SK-N-MC (cell line): ENCODE measurements at regions not wholly inside any gene's neighbourhood (a gene's known extent, or its start where the extent isn't known, plus 50 kb on each side); places are given as distances from the start of the nearest gene placed in this dataset.
"Not testable (repeated sequence)": the region's sequence is repeated elsewhere in the genome, so short reads cannot be mapped to it uniquely, and the experiment has no call there.

ENCODE experiments used
- DNase-seq: peaks from one replicate; pipeline ENCODE4 v3.0.0-alpha.2; 2011; ENCODE audit warnings: low read depth, low spot score
- H3K27ac ChIP-seq: fragments of 200-600 bp; sonication (generic); 2 replicates; pipeline ENCODE4 v1.5.1; 2016; ENCODE audit warnings: mixed run types
- H3K36me3 ChIP-seq: fragments of 200-600 bp; sonication (generic); 2 replicates; pipeline ENCODE4 v1.6.1; 2017; ENCODE audit warnings: antibody characterized with exemption, low read length, mixed read lengths; ENCODE audit not compliant: insufficient read depth
- H3K4me3 ChIP-seq: fragments of 200-600 bp; sonication (generic); 2 replicates; pipeline ENCODE4 v1.5.1; 2016
- H3K9ac ChIP-seq: fragments of 200-600 bp; sonication (generic); 2 replicates; pipeline ENCODE4 v1.8.0; 2017; ENCODE audit warnings: mixed run types, mixed read lengths; ENCODE audit not compliant: insufficient read length
- H3K9me3 ChIP-seq: fragments of 200-600 bp; sonication (generic); 2 replicates; pipeline ENCODE4 v1.6.1; 2017; ENCODE audit warnings: low read depth, mild to moderate bottlenecking, antibody characterized with exemption, low read length, moderate library complexity, mixed read lengths
- EZH2 ChIP-seq: fragments of 200-600 bp; sonication (generic); IDR thresholded peaks from one replicate; pipeline ENCODE4 v1.6.1; 2017; ENCODE audit warnings: antibody characterized with exemption
- FOXP2 ChIP-seq: optimal IDR thresholded peaks from 2 replicates; pipeline ENCODE3; 2011; ENCODE audit warnings: mild to moderate bottlenecking, moderate library complexity; ENCODE audit not compliant: insufficient read depth; ENCODE audit errors: extremely low read length, control extremely low read depth
- POLR2AphosphoS5 ChIP-seq: IDR thresholded peaks from 2 replicates; pipeline ENCODE4 v1.6.1; 2012; ENCODE audit warnings: mild to moderate bottlenecking, low read depth, low read length, borderline replicate concordance

DNA sequence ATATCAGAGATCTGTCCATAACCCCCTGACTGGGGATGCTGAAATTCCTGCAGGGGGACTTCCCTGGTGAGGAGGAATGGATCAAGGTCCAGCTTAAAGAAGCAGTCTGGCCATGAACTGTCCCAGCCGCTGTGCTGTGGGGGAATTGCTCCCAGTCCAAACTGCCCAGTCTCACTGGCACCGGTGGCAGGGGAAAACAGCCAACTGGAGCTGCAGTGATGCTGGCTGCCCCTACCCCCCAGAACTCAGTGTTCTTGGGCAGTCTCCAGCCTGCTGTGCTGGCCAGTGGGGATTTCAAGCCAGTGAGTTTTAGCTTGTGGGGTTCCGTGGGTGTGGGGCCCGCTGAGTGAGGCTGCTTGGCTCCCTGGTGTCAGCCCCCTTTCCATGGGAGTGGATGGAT is 306.5 kb upstream of the RPS23 start:
- TF ChIP-seq FOXP2 (no peak), EZH2 (no peak), POLR2AphosphoS5 (no peak)
- no peaks in the 10 kb centered on the region for H3K9me3 ChIP-seq
- H3K9ac ChIP-seq: no peak overlapping the region
- H3K4me3 ChIP-seq: no peak overlapping the region
- no peak overlapping the region for H3K27ac ChIP-seq
- DNase-seq: no peak
- H3K36me3 ChIP-seq: no peaks in the 10 kb centered on the region

DNA sequence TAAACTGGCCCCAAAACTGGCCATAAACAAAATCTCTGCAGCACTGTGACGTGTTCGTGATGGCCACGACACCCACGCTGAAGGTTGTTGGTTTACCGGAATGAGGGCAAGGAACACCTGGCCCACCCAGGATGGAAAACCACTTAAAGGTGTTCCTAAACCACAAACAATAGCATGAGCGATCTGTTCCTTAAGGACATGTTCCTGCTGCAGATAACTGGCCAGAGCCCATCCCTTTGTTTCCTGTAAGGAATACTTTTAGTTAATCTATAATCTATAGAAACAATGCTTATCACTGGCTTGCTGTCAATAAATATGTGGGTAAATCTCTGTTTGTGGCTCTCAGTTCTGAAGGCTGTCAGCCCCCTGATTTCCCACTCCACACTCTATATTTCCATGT is 305.2 kb upstream of the RPS23 start:
- H3K9me3 ChIP-seq, DNase-seq, H3K36me3 ChIP-seq: not testable (repeated sequence)

DNA sequence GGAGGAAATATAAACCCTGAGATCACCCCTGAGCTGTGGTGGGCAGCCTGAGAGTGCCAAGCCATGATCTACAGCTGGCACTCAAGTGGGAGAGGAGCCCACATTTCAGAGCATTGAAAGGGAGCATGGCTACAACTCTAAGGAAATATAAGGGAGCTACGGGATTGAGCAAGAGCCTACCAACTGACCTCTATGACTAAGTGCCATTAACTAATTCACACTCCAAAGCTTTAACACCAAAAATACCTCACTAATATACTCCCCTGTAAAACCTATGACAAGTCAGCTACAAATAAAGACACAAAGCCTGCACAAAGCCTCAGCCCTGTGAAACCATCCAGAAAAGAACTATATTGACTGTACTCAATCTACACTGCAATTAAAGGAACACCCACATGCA is 286.8 kb upstream of the RPS23 start:
- no peak overlapping the region for H3K9ac ChIP-seq
- H3K9me3 ChIP-seq: no peaks in the 10 kb centered on the region
- no peak for TF ChIP-seq POLR2AphosphoS5
- no peak for TF ChIP-seq FOXP2
- no peak for TF ChIP-seq EZH2
- DNase-seq: no peak
- H3K36me3 ChIP-seq: no peaks in the 10 kb centered on the region
- H3K4me3 ChIP-seq: no peak overlapping the region
- H3K27ac ChIP-seq: no peak overlapping the region

More for the DNA sequence above, 305.2 kb upstream of the RPS23 start:
- not testable (repeated sequence) for H3K4me3 ChIP-seq, H3K9ac ChIP-seq, H3K27ac ChIP-seq

GRCh38 chr5:82563745-82564144 is 285.6 kb upstream of the RPS23 start:
- Histone ChIP-seq H3K9ac (no peak overlapping the region), H3K36me3 (no peaks in the 10 kb centered on the region), H3K4me3 (no peak overlapping the region), H3K9me3 (no peaks in the 10 kb centered on the region), H3K27ac (no peak overlapping the region)
- TF ChIP-seq FOXP2 (no peak), EZH2 (no peak), POLR2AphosphoS5 (no peak)
- no peak for DNase-seq

DNA sequence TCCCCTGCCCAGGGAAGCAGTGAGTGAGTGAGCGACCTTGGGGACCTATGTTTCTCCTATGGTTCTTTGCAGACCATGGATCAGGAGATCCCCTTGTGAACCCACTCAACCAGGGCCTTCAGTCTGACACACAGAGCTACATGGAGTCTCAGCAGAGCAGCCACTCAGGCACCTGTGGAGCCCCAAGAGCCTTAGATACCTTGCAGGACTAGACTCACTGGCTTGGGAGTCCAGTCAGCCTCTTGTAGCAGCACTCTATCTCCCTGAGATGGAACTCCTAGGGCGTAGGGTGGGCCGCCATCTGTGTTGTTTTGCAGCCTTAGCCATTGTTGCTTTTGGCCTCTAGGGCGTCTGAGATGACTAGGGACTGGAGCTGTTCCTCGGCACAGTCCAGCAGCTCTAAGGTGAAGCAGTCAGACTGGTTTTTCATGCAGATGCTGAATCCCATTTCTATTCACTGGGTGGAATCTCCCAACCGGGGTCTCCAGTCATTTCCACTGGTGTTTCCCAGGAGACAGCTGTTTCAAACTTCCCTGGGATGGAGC is 284.6 kb upstream of the RPS23 start:
- H3K4me3 ChIP-seq: no peak overlapping the region
- no peak overlapping the region for H3K27ac ChIP-seq
- no peaks in the 10 kb centered on the region for H3K36me3 ChIP-seq
- no peak for TF ChIP-seq FOXP2
- DNase-seq: no peak
- H3K9me3 ChIP-seq: no peaks in the 10 kb centered on the region
- no peak overlapping the region for H3K9ac ChIP-seq

DNA sequence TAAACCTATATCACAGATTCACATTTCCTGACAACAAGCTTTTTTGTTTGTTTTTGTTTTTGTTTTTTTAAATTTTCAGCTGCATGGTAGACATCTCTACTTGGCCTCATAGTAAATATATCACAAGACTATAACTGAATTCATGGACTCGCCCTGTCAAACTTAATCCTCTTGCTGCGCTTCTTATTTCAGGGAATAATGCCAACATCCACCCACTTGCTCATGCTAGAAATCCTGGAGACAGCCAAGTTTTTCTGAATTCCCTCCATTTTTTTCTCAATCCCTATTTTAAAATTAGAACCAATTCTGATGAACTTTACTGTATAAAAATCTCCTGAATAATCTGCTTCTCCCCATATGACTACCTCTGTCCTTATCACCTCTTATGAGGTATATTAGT is 283.6 kb upstream of the RPS23 start:
- no peak for DNase-seq
- no peak overlapping the region for H3K4me3 ChIP-seq
- no peaks in the 10 kb centered on the region for H3K9me3 ChIP-seq
- no peaks in the 10 kb centered on the region for H3K36me3 ChIP-seq
- no peak overlapping the region for H3K9ac ChIP-seq
- TF ChIP-seq EZH2 (no peak), POLR2AphosphoS5 (no peak), FOXP2 (no peak)
- H3K27ac ChIP-seq: no peak overlapping the region

DNA sequence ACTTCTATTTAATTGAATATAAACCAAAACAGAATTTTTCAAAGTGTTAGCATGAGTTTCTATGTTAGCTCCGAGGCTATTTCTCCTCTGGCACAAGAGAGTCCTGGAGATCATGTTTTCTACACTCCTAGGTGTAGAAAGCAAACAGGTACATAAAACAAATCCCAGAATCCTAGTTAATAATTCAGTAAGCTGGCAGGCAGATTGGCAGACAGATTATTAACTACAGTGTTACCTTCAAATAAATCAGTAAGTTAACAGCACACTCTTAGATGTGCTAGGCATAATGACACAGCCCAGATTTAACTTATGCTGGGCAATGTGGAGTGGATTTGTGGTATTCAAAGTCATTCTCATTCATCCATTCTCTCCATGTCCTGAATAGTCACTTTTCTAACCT is 282.8 kb upstream of the RPS23 start:
- H3K36me3 ChIP-seq: no peaks in the 10 kb centered on the region
- no peak for TF ChIP-seq EZH2
- TF ChIP-seq POLR2AphosphoS5: no peak
- TF ChIP-seq FOXP2: no peak
- H3K9me3 ChIP-seq: no peaks in the 10 kb centered on the region
- no peak overlapping the region for H3K9ac ChIP-seq
- no peak overlapping the region for H3K4me3 ChIP-seq
- DNase-seq: no peak
- H3K27ac ChIP-seq: no peak overlapping the region

DNA sequence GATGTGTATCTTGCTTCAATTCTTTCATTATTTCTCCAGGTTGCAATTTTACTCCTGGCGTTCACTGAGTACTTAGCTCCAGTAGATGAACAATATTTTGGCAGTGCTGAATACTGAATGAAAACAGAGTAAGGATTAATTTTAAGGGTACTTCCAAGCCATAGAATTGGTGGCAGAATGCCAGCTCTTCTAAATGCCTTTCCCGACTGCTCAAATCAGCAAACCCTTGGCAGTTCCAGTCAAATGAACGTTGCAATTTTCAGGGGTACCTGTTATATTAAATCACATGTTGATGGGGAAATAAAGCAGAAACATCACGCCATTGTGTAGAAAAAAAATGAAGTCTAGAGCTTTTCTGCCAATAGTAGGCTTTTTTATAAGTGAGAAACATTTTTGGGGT is 282.4 kb upstream of the RPS23 start:
- Histone ChIP-seq H3K36me3 (no peaks in the 10 kb centered on the region), H3K4me3 (no peak overlapping the region)

GRCh38 chr5:82551840-82552385 is 273.8 kb upstream of the RPS23 start:
- H3K9me3 ChIP-seq: no peaks in the 10 kb centered on the region
- no peak for DNase-seq
- TF ChIP-seq POLR2AphosphoS5 (no peak), FOXP2 (no peak), EZH2 (no peak)

More for the DNA sequence above, 282.4 kb upstream of the RPS23 start:
- Histone ChIP-seq H3K27ac (no peak overlapping the region), H3K9me3 (no peaks in the 10 kb centered on the region), H3K9ac (no peak overlapping the region)
- DNase-seq: no peak
- TF ChIP-seq FOXP2: no peak
- no peak for TF ChIP-seq POLR2AphosphoS5
- TF ChIP-seq EZH2: no peak

GRCh38 chr5:82551192-82551591 is 273.0 kb upstream of the RPS23 start:
- H3K9me3 ChIP-seq: no peaks in the 10 kb centered on the region

More at GRCh38 chr5:82551840-82552385, 273.8 kb upstream of the RPS23 start:
- Histone ChIP-seq H3K9ac (no peak overlapping the region), H3K27ac (no peak overlapping the region), H3K4me3 (no peak overlapping the region), H3K36me3 (no peaks in the 10 kb centered on the region)

More at GRCh38 chr5:82551192-82551591, 273.0 kb upstream of the RPS23 start:
- H3K4me3 ChIP-seq: no peak overlapping the region
- no peak for TF ChIP-seq POLR2AphosphoS5
- TF ChIP-seq EZH2: no peak
- no peak for TF ChIP-seq FOXP2
- H3K27ac ChIP-seq: no peak overlapping the region
- no peaks in the 10 kb centered on the region for H3K36me3 ChIP-seq
- no peak for DNase-seq
- no peak overlapping the region for H3K9ac ChIP-seq
